Epithelial cell of esophagus (primary cell): ENCODE measurements at regions not wholly inside any gene's neighbourhood (a gene's known extent, or its start where the extent isn't known, plus 50 kb on each side); places are given as distances from the start of the nearest gene placed in this dataset.

Source experiments
- DNase-seq: peaks from one replicate; pipeline ENCODE4 v3.0.0; 2010; ENCODE audit warnings: low read depth
- H3K4me3 ChIP-seq: 2 replicates; pipeline ENCODE4 v1.5.1; 2011; ENCODE audit warnings: mild to moderate bottlenecking, low read length, control low read depth
- CTCF ChIP-seq: IDR thresholded peaks from 2 replicates; pipeline ENCODE4 v1.5.1; 2011; ENCODE audit warnings: low read depth, mild to moderate bottlenecking, low read length, control low read depth, inconsistent platforms; ENCODE audit not compliant: insufficient read depth; ENCODE audit errors: missing control alignments

GRCh38 chr10:10043083-10043482 lies 974.6 kb upstream of the CELF2 start:
- no peak for TF ChIP-seq CTCF

DNA sequence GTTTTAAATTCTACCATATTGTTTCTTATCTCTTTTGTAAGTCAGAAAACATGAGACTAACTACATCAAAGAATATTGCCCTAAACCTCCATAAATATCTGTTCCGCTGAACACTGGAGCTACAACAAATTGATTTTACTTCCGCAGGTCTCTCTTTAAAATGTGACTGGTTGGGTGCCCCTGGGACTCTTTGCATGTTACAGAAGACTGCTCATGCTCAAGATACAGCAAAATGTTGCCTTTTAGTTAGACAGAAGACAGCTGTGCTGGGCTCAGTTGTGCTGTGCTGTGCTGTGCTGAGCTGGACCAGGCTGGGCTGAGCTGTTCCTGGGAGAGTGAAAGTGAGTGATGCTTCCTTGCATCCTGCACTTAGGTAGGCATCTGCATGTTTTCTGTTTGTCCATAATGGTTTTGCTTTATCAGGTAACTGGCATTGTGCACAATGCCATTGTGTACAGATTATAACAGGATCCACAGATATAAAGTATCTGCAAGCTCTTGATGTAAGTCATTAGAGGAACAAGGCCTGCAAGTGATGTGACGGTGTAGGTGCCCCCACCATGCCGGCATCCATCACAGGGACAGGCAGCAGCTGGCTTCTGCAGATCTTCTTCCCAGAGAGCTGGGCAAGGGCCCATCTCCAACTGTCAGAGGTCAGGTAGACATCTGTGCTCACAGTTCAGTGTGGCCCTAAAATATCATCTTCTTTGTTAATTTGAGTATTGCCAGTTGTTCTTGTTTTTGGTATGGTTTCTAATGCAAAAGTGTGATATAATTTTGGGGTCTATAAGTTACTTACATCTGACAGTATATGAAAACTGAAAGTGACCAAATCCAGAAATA lies 972.5 kb upstream of the CELF2 start:
- no peak for TF ChIP-seq CTCF
- no peak overlapping the region for H3K4me3 ChIP-seq
- no peak for DNase-seq

More at GRCh38 chr10:10043083-10043482, 974.6 kb upstream of the CELF2 start:
- no peak for DNase-seq
- no peak overlapping the region for H3K4me3 ChIP-seq

- no peak overlapping the region for H3K4me3 ChIP-seq
- no peak for TF ChIP-seq CTCF
- DNase-seq = no peak
Observed at GRCh38 chr10:10045765-10046028, 972.0 kb upstream of the CELF2 start.

DNA sequence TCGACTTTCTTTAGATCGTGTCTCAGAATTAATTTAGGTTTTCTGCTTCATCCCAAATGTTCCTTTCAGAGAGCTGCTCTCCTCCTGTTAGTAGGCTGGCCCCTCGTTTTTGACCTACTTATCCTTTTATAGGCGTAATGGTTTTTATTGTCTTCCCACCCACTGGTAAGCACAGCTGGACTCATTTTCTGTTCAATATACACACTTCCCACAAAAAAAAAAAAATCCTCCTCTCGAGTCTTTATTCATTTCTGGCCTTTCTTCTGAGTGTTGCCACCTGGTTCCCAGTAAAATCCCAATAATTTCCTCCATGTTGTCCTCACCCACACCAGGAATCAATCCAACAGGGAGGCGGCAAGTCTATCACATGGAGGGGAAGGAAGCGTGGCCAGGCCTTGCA lies 970.2 kb upstream of the CELF2 start:
- no peak for TF ChIP-seq CTCF
- DNase-seq = no peak
- no peak overlapping the region for H3K4me3 ChIP-seq

DNA sequence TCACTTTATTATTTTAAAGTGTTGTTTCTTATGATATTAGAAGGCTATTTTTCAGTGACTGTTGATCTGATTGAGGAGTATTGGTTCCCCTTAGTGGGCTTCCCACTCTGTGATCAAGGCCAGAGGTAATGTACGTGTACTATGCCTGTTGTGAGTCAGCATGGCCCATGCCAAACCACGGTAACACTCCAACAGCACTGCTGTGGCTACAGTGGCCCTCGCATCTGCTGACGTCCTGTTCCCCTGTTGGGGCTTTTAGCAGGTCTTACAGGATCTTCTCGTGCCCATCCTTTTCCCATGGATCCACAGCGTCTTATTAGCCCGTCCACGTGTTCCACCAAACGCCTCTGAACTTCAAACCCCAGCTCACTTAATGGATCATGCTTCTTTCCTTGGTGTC lies 964.6 kb upstream of the CELF2 start:
- TF ChIP-seq CTCF = no peak
- H3K4me3 ChIP-seq = no peak overlapping the region
- no peak for DNase-seq

DNA sequence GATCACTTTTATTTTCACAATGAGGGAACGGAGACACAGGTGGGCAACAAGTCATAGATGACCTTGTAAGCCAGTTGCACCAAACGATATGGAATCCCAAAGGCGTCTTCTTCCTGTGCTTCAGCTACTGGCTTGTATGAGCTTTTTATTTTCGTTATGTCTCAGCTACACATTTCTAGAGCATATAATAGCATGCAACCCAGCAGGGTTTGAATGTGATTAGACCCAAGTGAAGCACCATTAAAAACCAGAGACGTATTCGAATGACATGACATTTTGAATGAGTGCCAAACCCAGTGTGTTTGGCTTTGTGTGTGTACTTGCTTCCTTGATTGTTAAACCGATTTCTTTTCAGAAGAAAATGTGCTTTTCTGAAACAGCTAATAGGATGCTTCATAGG lies 963.2 kb upstream of the CELF2 start:
- H3K4me3 ChIP-seq = no peak overlapping the region
- DNase-seq = no peak
- no peak for TF ChIP-seq CTCF

DNA sequence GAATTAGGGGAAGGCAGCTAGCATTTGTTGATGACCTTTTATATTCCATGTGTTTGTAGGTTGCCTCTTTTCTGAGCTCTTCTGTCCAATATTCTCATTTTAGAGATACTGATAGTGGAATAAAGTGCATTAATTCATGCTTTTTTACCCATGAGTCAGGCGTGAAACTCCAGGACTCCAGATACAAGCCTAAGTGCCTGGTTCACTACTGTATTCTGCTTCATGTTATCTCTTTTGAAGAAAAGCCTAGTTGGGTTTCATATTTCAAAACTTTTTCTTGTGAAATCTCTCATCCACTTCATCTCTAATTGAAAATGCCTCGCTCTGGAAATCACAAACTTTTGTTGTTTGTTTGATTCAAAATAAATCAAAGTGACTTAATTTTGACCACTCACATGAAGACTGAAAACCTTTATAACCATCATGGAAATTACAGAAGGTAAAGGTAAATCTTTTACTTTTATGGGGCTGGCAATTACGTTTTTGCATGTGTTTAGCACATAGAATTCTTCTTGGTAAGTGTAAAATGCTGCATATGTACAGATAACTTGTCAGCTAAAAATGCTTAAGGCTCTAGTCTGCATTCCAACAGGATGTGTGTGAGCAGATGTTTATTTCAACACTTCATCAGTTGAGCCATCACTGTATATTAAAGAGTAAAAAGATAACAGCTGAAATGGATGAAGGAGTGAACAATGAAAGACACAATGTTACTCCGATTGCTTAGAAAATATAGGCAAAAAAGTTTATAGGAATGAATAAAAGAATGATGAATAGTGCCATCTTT lies 961.8 kb upstream of the CELF2 start:
- H3K4me3 ChIP-seq = no peak overlapping the region
- no peak for DNase-seq
- TF ChIP-seq CTCF = no peak
